AG04449 (cell line): ENCODE measurements at regions not wholly inside any gene's neighbourhood (a gene's known extent, or its start where the extent isn't known, plus 50 kb on each side); places are given as distances from the start of the nearest gene placed in this dataset.

ENCODE experiments used
- CTCF ChIA-PET: fragments of 350-600 bp; formaldehyde crosslinking; extraction: SDS; loops from one replicate; lab custom pipeline; 2021; ENCODE audit warnings: antibody characterized with exemption; lab: Yijun Ruan, JAX
- POLR2A ChIA-PET: fragments of 400-600, 350-600 bp; formaldehyde crosslinking; extraction: SDS; loops from one replicate; lab custom pipeline; 2020; ENCODE audit warnings: antibody characterized with exemption, inconsistent platforms; lab: Yijun Ruan, JAX
- DNase-seq: peaks from one replicate; pipeline ENCODE4 v3.0.0-alpha.2; 2010; ENCODE audit warnings: low read depth, low spot score
- H3K4me3 ChIP-seq: 2 replicates; pipeline ENCODE4 v1.5.1; 2011; ENCODE audit warnings: low read depth, mild to moderate bottlenecking, control low read depth, low read length
- CTCF ChIP-seq: IDR thresholded peaks from one replicate; pipeline ENCODE4 v1.5.1; 2011; ENCODE audit warnings: mild to moderate bottlenecking, moderate library complexity, low read length, control low read depth, inconsistent platforms; ENCODE audit not compliant: insufficient read depth; ENCODE audit errors: missing control alignments

- no peak overlapping the region for H3K4me3 ChIP-seq
- TF ChIP-seq CTCF, result no peak
- ChIA-PET CTCF (no interaction called here), POLR2A (interaction anchor here (1.4 kb wide), 1 partner anchor 127 kb away, joined by 3 read pairs; no protein-coding TSS in a partner anchor)
- no peak for DNase-seq
Measured at GRCh38 chr1:234843946-234844345, 234.0 kb upstream of the IRF2BP2 start.

- POLR2A ChIA-PET, result no interaction called here
- no peak for DNase-seq
- CTCF ChIA-PET, result no interaction called here
- TF ChIP-seq CTCF, result no peak
- H3K4me3 ChIP-seq, result no peak overlapping the region
Measured at GRCh38 chr1:234842726-234843641, 233.0 kb upstream of the IRF2BP2 start.

DNA sequence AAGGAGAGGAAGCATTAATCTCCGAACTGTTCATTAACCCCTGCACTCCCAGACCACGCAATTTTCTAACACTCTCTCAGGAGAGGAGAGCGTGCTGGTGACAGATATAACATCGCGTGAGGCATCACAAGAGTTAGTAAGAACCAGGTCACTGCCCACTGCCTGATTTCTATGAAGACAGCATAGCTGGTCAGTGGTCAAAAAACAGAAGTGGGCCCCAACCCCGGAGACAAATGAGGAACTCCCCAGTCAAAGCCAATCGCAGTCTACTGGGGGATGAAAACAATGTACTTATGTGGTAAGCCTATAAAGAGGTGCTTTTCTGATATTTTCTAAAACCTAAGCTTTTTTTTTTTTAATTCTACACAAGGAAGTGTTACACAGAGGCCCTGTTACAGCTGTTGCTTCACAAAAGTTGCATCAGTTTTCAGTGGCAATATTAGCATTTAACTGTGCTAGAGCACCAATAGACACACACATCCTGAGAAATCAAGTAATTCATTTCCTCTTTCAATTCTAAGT is 231.8 kb upstream of the IRF2BP2 start:
- TF ChIP-seq CTCF, result no peak
- POLR2A ChIA-PET, result interaction anchor here (0.5 kb wide), 1 partner anchor 317 kb away, joined by 3 read pairs; no protein-coding TSS in a partner anchor
- no peak overlapping the region for H3K4me3 ChIP-seq
- no peak for DNase-seq
- CTCF ChIA-PET, result interaction anchor here (1.0 kb wide), 1 partner anchor 11 kb away, joined by 3 read pairs; no protein-coding TSS in a partner anchor

- no peak for DNase-seq
- CTCF ChIA-PET, result interaction anchor here (0.7 to 1.0 kb wide), 2 partner anchors 11 to 14 kb away, joined by 3 read pairs; no protein-coding TSS in a partner anchor
- no peak for TF ChIP-seq CTCF
- H3K4me3 ChIP-seq, result no peak overlapping the region
- POLR2A ChIA-PET, result no interaction called here
Measured at GRCh38 chr1:234841281-234841680, 231.3 kb upstream of the IRF2BP2 start.

DNA sequence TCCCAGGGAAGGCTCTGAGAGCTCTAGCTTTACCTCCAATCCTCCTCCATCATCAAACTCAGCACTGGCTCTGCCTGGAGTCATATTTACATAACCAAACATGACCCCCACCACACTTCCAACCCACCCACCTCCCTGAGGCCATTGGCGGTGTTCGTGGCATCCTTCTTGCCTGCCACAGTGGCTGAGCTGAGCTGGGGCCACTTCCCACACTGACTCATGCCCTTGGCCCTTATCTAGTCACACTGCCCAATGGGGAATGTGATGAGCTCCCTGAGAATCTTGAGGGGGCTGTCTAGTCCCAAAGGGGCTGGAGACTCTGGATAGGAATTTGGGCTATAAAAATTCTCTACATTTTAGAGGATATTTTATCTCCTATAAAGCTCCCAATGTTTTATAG is 230.9 kb upstream of the IRF2BP2 start:
- CTCF ChIA-PET, result interaction anchor here (0.7 to 1.0 kb wide), 2 partner anchors 12 to 14 kb away, joined by 3 read pairs; no protein-coding TSS in a partner anchor
- POLR2A ChIA-PET, result no interaction called here
- no peak for TF ChIP-seq CTCF
- no peak for DNase-seq
- no peak overlapping the region for H3K4me3 ChIP-seq

GRCh38 chr1:234840253-234840652 is 230.3 kb upstream of the IRF2BP2 start:
- no peak for TF ChIP-seq CTCF
- ChIA-PET CTCF (no interaction called here), POLR2A (interaction anchor here (0.8 kb wide), 1 partner anchor 117 kb away, joined by 4 read pairs; no protein-coding TSS in a partner anchor)
- DNase-seq, result no peak
- no peak overlapping the region for H3K4me3 ChIP-seq
